ENCODE measurements at regions not wholly inside any gene's neighbourhood (a gene's known extent, or its start where the extent isn't known, plus 50 kb on each side); places are given as distances from the start of the nearest gene placed in this dataset.

DNA sequence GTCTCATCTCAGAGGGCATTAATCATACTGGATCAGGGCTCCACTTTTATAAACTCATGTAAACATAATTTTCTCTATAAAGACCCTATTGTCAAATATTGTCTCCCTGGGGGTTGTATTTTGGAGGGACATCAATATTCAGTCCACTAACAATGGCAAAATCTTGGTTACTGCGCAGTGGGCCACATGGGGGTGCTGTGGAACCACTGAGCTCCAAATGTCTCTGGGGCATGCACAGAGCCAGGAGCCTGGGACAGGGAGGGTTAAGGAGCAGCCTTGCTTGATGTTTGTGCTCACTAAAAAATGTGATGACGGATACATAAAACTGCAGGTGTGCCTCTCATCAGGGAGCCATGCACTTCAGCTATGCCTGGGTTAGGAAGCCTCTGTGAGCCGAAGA is 62.1 kb upstream of the PRSS58 start:
- TF ChIP-seq, protein P1, sequence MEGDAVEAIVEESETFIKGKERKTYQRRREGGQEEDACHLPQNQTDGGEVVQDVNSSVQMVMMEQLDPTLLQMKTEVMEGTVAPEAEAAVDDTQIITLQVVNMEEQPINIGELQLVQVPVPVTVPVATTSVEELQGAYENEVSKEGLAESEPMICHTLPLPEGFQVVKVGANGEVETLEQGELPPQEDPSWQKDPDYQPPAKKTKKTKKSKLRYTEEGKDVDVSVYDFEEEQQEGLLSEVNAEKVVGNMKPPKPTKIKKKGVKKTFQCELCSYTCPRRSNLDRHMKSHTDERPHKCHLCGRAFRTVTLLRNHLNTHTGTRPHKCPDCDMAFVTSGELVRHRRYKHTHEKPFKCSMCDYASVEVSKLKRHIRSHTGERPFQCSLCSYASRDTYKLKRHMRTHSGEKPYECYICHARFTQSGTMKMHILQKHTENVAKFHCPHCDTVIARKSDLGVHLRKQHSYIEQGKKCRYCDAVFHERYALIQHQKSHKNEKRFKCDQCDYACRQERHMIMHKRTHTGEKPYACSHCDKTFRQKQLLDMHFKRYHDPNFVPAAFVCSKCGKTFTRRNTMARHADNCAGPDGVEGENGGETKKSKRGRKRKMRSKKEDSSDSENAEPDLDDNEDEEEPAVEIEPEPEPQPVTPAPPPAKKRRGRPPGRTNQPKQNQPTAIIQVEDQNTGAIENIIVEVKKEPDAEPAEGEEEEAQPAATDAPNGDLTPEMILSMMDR (IDR thresholded peaks at IDR 0.05) = peak in 1 of 6 experiments; percentile 11
- no peak for TF ChIP-seq POLR2A (IDR thresholded peaks at IDR 0.05)
